ENCODE measurements at regions not wholly inside any gene's neighbourhood (a gene's known extent, or its start where the extent isn't known, plus 50 kb on each side); places are given as distances from the start of the nearest gene placed in this dataset.

GRCh38 chr6:54602591-54602990 is 244.0 kb upstream of the FAM83B start:
- TF ChIP-seq CTCF (IDR thresholded peaks at IDR 0.05; ENCODE audit: low read depth, low read length) (no peak), MAX (IDR thresholded peaks at IDR 0.05; ENCODE audit: low read depth, low read length) (no peak)

Data from NB4 (cell line).